ENCODE measurements at regions not wholly inside any gene's neighbourhood (a gene's known extent, or its start where the extent isn't known, plus 50 kb on each side); places are given as distances from the start of the nearest gene placed in this dataset.

GRCh38 chr18:78810706-78811105, 168.9 kb upstream of the SALL3 start:
- TF ChIP-seq CTCF (IDR thresholded peaks at IDR 0.05), result no peak
- TF ChIP-seq POLR2A (IDR thresholded peaks at IDR 0.05), result no peak
- TF ChIP-seq POLR2AphosphoS5 (IDR thresholded peaks at IDR 0.05), result no peak
